GM12891 (cell line): ENCODE measurements at regions not wholly inside any gene's neighbourhood (a gene's known extent, or its start where the extent isn't known, plus 50 kb on each side); places are given as distances from the start of the nearest gene placed in this dataset.

Experiments
- PAX5 ChIP-seq: IDR thresholded peaks from 2 replicates; pipeline ENCODE4 v1.6.1; 2011; ENCODE audit warnings: low read length, moderate library complexity, mild to moderate bottlenecking; ENCODE audit not compliant: insufficient read depth, severe bottlenecking
- POLR2A ChIP-seq: IDR thresholded peaks from 2 replicates; pipeline ENCODE4 v1.6.1; 2011; ENCODE audit warnings: low read depth, low read length, control low read depth
- POLR2AphosphoS5 ChIP-seq: IDR thresholded peaks from 2 replicates; pipeline ENCODE4 v1.6.1; 2011; ENCODE audit warnings: low read depth, low read length, control low read depth
- POU2F2 ChIP-seq: IDR thresholded peaks from 2 replicates; pipeline ENCODE4 v1.6.1; 2011; ENCODE audit warnings: low read depth, mild to moderate bottlenecking, control low read depth, low read length, moderate library complexity
- SPI1 ChIP-seq: IDR thresholded peaks from 2 replicates; pipeline ENCODE4 v1.6.1; 2011; ENCODE audit warnings: low read depth, low read length, control low read depth
- TAF1 ChIP-seq: IDR thresholded peaks from 2 replicates; pipeline ENCODE4 v1.6.1; 2011; ENCODE audit warnings: low read depth, low read length, control low read depth

DNA sequence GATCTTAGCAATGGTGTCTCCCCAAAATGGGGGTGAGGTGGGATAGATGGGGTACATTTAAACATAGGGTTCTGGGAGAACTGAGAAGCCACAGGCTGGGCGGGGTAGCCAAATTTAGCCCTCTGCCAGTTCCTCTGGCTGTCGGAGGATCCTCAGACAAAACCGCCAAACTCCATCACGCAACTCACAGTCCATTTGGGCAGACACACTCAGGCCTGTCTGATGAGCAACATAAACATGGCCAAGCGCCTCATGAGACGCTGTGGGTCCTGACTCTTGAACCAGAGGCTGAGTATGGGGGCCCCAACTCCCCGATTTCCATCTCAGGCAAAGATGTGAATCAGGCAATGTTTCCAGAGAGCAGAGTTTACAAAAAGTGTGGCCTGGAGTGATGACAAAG lies 162.3 kb downstream of the FGF18 start:
- TF ChIP-seq TAF1 (no peak), POLR2A (no peak), POLR2AphosphoS5 (no peak), PAX5 (no peak), POU2F2 (no peak), SPI1 (no peak)
